PC-9 (cell line): ENCODE measurements at regions not wholly inside any gene's neighbourhood (a gene's known extent, or its start where the extent isn't known, plus 50 kb on each side); places are given as distances from the start of the nearest gene placed in this dataset.

ENCODE experiments used
- BruUV-seq: library from RNA; stranded (reverse); fragments of 400-500 nt; replicated peaks from 2 replicates; lab custom pipeline; 2021; lab: Mats Ljungman, UMichigan
- CTCF ChIA-PET: fragments of 300-600 bp; sonication (Branson Sonifier 250); formaldehyde crosslinking; loops from one replicate; lab custom pipeline; 2022; ENCODE audit warnings: antibody characterized with exemption; lab: Charles Lee
- POLR2A ChIA-PET: fragments of 300-600 bp; sonication (Branson Sonifier 250); formaldehyde crosslinking; loops from one replicate; lab custom pipeline; 2022; ENCODE audit warnings: antibody characterized with exemption; ENCODE audit not compliant: unreplicated experiment; lab: Charles Lee
- DNase-seq, 2 experiments: peaks; one replicate each; pipeline versions ENCODE4 v3.0.0 to v3.0.0-alpha.2; 2015 to 2022; ENCODE audit warnings: mixed read lengths in 1 of 2
- H2AFZ ChIP-seq: fragments of 200-600 bp; sonication (generic); 2 replicates; pipeline ENCODE4 v1.8.1; 2017; ENCODE audit warnings: antibody characterized with exemption
- H3F3A ChIP-seq: fragments of 200-600 bp; sonication (generic); 2 replicates; pipeline ENCODE4 v1.8.1; 2017; ENCODE audit warnings: antibody characterized with exemption, mild to moderate bottlenecking, low read depth; ENCODE audit not compliant: insufficient read depth
- H3K27ac ChIP-seq: fragments of 200-600 bp; sonication (generic); 2 replicates; pipeline ENCODE4 v1.6.1; 2016; ENCODE audit warnings: mixed run types
- H3K27me3 ChIP-seq: fragments of 200-600 bp; sonication (generic); 2 replicates; pipeline ENCODE4 v1.6.1; 2016; ENCODE audit warnings: low read depth, mixed run types; ENCODE audit not compliant: insufficient read depth
- H3K36me3 ChIP-seq: fragments of 200-600 bp; sonication (generic); 2 replicates; pipeline ENCODE4 v1.6.1; 2016; ENCODE audit warnings: low read depth, mixed run types
- H3K4me1 ChIP-seq: fragments of 200-600 bp; sonication (generic); replicated peaks from 2 replicates; pipeline ENCODE4 v1.6.1; 2016; ENCODE audit warnings: mixed run types; ENCODE audit not compliant: insufficient read depth
- H3K4me2 ChIP-seq: fragments of 200-600 bp; sonication (generic); 2 replicates; pipeline ENCODE4 v1.6.1; 2017; ENCODE audit warnings: mixed run types
- H3K4me3 ChIP-seq: fragments of 200-600 bp; sonication (generic); 2 replicates; pipeline ENCODE4 v1.6.1; 2016; ENCODE audit warnings: mixed run types
- H3K79me2 ChIP-seq: fragments of 200-600 bp; sonication (generic); 2 replicates; pipeline ENCODE4 v1.6.1; 2017; ENCODE audit warnings: low read depth, mixed run types
- H3K9me2 ChIP-seq: fragments of 200-600 bp; sonication (generic); 2 replicates; pipeline ENCODE4 v1.8.1; 2017; ENCODE audit warnings: mild to moderate bottlenecking; ENCODE audit not compliant: insufficient read depth
- H3K9me3 ChIP-seq: fragments of 200-600 bp; sonication (generic); 2 replicates; pipeline ENCODE4 v1.8.1; 2016; ENCODE audit warnings: low read depth; ENCODE audit not compliant: insufficient read depth
- H4K20me1 ChIP-seq: fragments of 200-600 bp; sonication (generic); 2 replicates; pipeline ENCODE4 v1.8.1; 2017; ENCODE audit not compliant: insufficient read depth
- CTCF ChIP-seq: fragments of 200-600 bp; sonication (generic); conservative IDR thresholded peaks from 2 replicates; pipeline ENCODE4 v1.6.1; 2017; ENCODE audit warnings: mixed run types, antibody characterized with exemption, mild to moderate bottlenecking, moderate library complexity
- EZH2 ChIP-seq: fragments of 200-600 bp; sonication (generic); IDR thresholded peaks from 2 replicates; pipeline ENCODE4 v1.8.0; 2017; ENCODE audit warnings: antibody characterized with exemption, low read depth
- intact Hi-C: fragments of 100-400 bp; cut with micrococcal nuclease; formaldehyde crosslinking; loops from one replicate; pipeline ENCODE4 v1.10.0; 2022; ENCODE audit not compliant: unreplicated experiment

DNA sequence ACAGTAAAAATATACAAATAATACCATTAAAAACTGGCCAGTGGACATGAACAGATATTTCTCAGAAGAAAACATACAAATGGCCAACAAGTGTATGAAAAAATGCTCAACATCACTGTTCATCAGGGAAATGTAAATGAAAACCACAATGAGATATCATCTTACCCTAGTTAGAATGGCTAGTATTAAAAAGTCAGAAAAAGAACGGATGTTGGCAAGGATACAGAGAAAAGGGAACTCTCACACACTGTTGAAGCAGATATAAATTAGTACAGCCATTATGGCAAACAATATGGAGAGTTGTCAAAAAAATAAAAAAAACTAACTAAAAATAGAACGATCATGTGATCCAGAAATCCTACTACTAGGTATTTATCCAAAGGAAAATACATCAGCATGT, 222.7 kb upstream of the NAALADL2 start:
- Histone ChIP-seq H2AFZ (no peak overlapping the region), H3K4me3 (no peak overlapping the region), H3K27ac (no peak overlapping the region), H3F3A (no peaks in the 10 kb centered on the region), H3K4me1 (no peaks in the 10 kb centered on the region), H3K79me2 (no peaks in the 10 kb centered on the region), H3K4me2 (no peak overlapping the region), H3K9me2 (no peaks in the 10 kb centered on the region), H4K20me1 (no peaks in the 10 kb centered on the region), H3K27me3 (no peaks in the 10 kb centered on the region), H3K9me3 (no peaks in the 10 kb centered on the region), H3K36me3 (no peaks in the 10 kb centered on the region)
- intact Hi-C loops: no loop called here
- ChIA-PET CTCF (no interaction called here), POLR2A (no interaction called here)
- BruUV-seq: no TSS peak
- no peak for DNase-seq
- TF ChIP-seq CTCF: no peak
- TF ChIP-seq EZH2: no peak

- Histone ChIP-seq H3K79me2 (no peaks in the 10 kb centered on the region), H3K27me3 (no peaks in the 10 kb centered on the region), H2AFZ (no peak overlapping the region), H3K4me2 (no peak overlapping the region), H3K9me2 (no peaks in the 10 kb centered on the region), H3F3A (no peaks in the 10 kb centered on the region), H3K4me3 (no peak overlapping the region), H4K20me1 (no peaks in the 10 kb centered on the region), H3K36me3 (no peaks in the 10 kb centered on the region), H3K4me1 (no peaks in the 10 kb centered on the region), H3K27ac (no peak overlapping the region), H3K9me3 (no peaks in the 10 kb centered on the region)
- CTCF ChIA-PET: no interaction called here
- intact Hi-C loops: no loop called here
- no TSS peak for BruUV-seq
- TF ChIP-seq CTCF: no peak
- no peak for TF ChIP-seq EZH2
- DNase-seq: no peak
- POLR2A ChIA-PET: interaction anchor here (0.6 kb wide), 1 partner anchor 198 kb away, joined by 18 read pairs; no protein-coding TSS in a partner anchor
These were observed 219.7 kb upstream of the NAALADL2 start for GRCh38 chr3:174639406-174639805.

DNA sequence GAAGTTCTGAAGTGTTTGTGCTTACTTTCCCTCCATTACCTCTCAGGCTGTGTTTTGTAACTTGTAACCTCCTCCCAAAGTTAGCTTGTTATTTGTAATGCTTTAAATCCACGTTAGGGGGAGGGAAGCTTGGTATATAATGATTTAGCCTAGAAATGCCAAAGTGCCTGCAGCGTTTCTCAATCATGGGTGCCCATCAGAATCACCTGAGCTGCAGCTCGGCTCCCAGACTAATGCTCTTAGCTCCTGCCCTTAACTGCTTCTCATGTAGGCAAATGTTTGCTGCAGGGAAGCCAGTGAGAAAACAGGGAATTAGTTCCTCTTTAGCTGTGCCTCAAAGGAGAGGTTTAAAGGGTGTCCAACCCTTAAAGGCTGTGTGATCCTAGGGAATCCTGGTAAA, 219.2 kb upstream of the NAALADL2 start:
- no peak overlapping the region for H3K27ac ChIP-seq
- TF ChIP-seq EZH2: no peak
- TF ChIP-seq CTCF: no peak
- BruUV-seq: no TSS peak
- no peak overlapping the region for H2AFZ ChIP-seq
- no peaks in the 10 kb centered on the region for H3K27me3 ChIP-seq
- H3F3A ChIP-seq: no peaks in the 10 kb centered on the region
- H4K20me1 ChIP-seq: no peaks in the 10 kb centered on the region
- H3K4me2 ChIP-seq: no peak overlapping the region
- H3K4me1 ChIP-seq: no peaks in the 10 kb centered on the region
- intact Hi-C loops: no loop called here
- CTCF ChIA-PET: no interaction called here
- no peak overlapping the region for H3K4me3 ChIP-seq
- H3K36me3 ChIP-seq: no peaks in the 10 kb centered on the region
- no peaks in the 10 kb centered on the region for H3K9me2 ChIP-seq
- DNase-seq: no peak
- H3K9me3 ChIP-seq: no peaks in the 10 kb centered on the region
- no peaks in the 10 kb centered on the region for H3K79me2 ChIP-seq
- POLR2A ChIA-PET: interaction anchor here (0.6 kb wide), 1 partner anchor 199 kb away, joined by 18 read pairs; no protein-coding TSS in a partner anchor
